ENCODE measurements at regions not wholly inside any gene's neighbourhood (a gene's known extent, or its start where the extent isn't known, plus 50 kb on each side); places are given as distances from the start of the nearest gene placed in this dataset.
"Not testable (repeated sequence)": the region's sequence is repeated elsewhere in the genome, so short reads cannot be mapped to it uniquely, and the experiment has no call there.

GRCh38 chrY:22472027-22472426 is 68.8 kb downstream of the RBMY1J start:
- not testable (repeated sequence) for H3K4me1 Mint-ChIP-seq; H3K27ac Mint-ChIP-seq; H3K36me3 Mint-ChIP-seq; H3K4me3 Mint-ChIP-seq; H3K9me3 Mint-ChIP-seq; DNase-seq (ENCODE audit: low spot score in 2 of 2); ATAC-seq

GRCh38 chrY:22477846-22478245 is 74.6 kb downstream of the RBMY1J start:
- not testable (repeated sequence) for H3K27ac Mint-ChIP-seq; H3K36me3 Mint-ChIP-seq; ATAC-seq; H3K4me1 Mint-ChIP-seq; DNase-seq (ENCODE audit: low spot score in 2 of 2); H3K9me3 Mint-ChIP-seq; H3K4me3 Mint-ChIP-seq

GRCh38 chrY:22484465-22484864 is 81.3 kb downstream of the RBMY1J start:
- not testable (repeated sequence) for DNase-seq (ENCODE audit: low spot score in 2 of 2); H3K36me3 Mint-ChIP-seq; H3K27ac Mint-ChIP-seq; H3K4me1 Mint-ChIP-seq; H3K4me3 Mint-ChIP-seq; H3K9me3 Mint-ChIP-seq; ATAC-seq

DNA sequence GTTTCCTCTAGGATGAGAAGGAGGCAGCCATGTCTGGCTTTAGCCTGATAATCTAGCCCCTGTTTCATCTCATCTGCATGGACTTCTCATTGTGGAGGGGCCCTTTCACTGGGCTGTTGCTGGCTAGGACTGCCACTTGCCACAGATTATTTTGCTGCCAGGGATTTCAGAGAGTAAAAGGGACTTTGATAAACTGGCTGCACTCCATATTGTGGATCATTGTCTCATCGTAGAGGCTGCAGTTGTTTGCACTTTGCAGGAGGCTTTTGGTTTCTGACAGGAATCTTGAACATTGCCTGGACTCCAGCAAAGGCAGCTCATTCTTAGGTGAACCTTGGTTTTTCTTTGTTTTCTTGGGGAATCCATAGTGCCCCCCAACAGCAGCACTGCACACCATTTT is 85.5 kb downstream of the RBMY1J start:
- H3K36me3 Mint-ChIP-seq; H3K9me3 Mint-ChIP-seq; DNase-seq (ENCODE audit: low spot score in 2 of 2); ATAC-seq; H3K27ac Mint-ChIP-seq; H3K4me1 Mint-ChIP-seq; H3K4me3 Mint-ChIP-seq: not testable (repeated sequence)

DNA sequence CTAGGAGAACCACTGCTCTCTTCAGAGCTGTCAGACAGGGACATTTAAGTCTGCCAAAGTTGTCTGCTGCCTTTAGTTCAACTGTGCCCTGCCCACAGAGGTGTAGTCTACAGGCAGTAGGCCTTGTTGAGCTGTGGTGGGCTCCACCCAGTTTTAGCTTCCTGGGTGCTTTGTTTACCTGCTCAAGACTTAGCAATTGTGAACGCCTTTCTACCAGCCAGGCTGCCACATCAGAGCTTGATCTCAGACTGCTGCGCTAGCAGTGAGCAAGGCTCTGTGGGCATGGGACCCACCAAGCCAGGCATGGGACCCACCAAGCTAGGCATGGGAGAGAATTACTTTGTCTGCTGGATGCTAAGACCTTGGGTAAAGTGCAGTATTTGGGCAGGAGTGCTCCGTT is 96.5 kb downstream of the RBMY1J start:
- not testable (repeated sequence) for H3K36me3 Mint-ChIP-seq; H3K4me1 Mint-ChIP-seq; ATAC-seq; DNase-seq (ENCODE audit: low spot score in 2 of 2); H3K4me3 Mint-ChIP-seq; H3K9me3 Mint-ChIP-seq; H3K27ac Mint-ChIP-seq

DNA sequence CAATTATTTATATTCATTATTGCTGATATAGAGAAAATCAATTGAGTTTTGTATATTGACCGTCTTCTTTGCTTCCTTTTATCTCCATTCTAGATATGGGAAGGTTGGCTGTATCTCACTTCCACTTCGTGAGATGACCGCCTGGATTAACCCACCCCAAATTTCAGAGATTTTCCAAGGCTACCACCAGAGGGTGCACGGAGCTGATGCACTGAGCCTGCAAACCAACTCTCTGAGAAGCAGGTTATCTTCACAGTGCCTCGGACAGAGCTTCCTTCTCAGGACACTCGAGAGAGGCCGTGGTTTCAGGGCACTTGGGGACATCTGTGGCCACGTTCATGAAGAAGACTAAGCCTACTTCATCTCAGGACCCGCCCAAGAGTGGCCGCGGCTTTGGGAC is 110.5 kb downstream of the RBMY1J start:
- not testable (repeated sequence) for H3K9me3 Mint-ChIP-seq; H3K27ac Mint-ChIP-seq; H3K36me3 Mint-ChIP-seq; ATAC-seq; DNase-seq (ENCODE audit: low spot score in 2 of 2); H3K4me3 Mint-ChIP-seq; H3K4me1 Mint-ChIP-seq

- H3K9me3 Mint-ChIP-seq; ATAC-seq; H3K4me3 Mint-ChIP-seq; H3K27ac Mint-ChIP-seq; H3K36me3 Mint-ChIP-seq; DNase-seq (ENCODE audit: low spot score in 2 of 2); H3K4me1 Mint-ChIP-seq: not testable (repeated sequence)
These were observed 122.6 kb downstream of the RBMY1J start for GRCh38 chrY:22525841-22526240.

GRCh38 chrY:22572975-22573374 is 169.8 kb downstream of the RBMY1J start:
- not testable (repeated sequence) for ATAC-seq; H3K4me3 Mint-ChIP-seq; H3K27ac Mint-ChIP-seq; DNase-seq (ENCODE audit: low spot score in 2 of 2); H3K4me1 Mint-ChIP-seq; H3K9me3 Mint-ChIP-seq; H3K36me3 Mint-ChIP-seq

DNA sequence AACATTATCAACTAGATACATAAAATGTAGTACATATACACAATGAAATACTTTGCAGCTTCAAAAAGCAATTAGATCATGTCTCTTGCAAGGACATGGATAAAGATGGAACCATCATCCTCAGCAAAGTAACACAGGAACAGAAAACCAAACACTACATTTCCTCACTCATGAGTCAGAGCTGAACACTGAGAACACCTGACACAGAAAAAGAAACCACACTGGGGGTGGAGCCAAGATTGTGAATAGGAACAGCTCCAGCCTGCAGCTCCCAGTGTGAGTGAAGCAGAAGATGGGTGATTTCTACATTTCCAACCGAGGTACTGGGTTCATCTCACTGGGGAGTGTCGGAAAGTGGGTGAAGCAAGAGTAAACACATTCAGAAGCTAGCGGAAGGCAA is 195.6 kb downstream of the RBMY1J start:
- not testable (repeated sequence) for ATAC-seq; H3K27ac Mint-ChIP-seq; H3K36me3 Mint-ChIP-seq; H3K4me1 Mint-ChIP-seq; DNase-seq (ENCODE audit: low spot score in 2 of 2); H3K9me3 Mint-ChIP-seq; H3K4me3 Mint-ChIP-seq

DNA sequence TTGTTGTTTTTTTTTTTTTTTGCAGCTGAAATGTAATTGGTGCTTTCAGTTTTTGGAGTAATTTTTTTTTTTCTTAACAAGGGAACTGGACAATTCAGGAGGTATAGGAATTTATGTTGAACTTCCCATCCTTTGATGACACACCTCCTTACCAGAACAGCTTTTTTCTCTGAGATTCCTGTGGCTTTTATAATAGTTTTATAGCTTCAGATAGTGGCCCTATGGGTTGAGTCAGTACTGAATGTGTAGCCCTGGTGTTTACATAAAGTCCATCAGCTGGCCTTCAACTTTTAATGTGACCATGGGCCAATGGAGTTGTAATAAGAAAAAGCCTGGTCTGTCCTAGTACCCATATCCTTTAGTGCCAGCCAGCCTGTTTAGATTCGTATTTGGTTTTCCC is 201.8 kb downstream of the RBMY1J start:
- not testable (repeated sequence) for H3K27ac Mint-ChIP-seq; DNase-seq (ENCODE audit: low spot score in 2 of 2); H3K4me1 Mint-ChIP-seq; H3K36me3 Mint-ChIP-seq; ATAC-seq; H3K9me3 Mint-ChIP-seq; H3K4me3 Mint-ChIP-seq

GRCh38 chrY:22605658-22606057 is 202.4 kb downstream of the RBMY1J start:
- H3K36me3 Mint-ChIP-seq; DNase-seq (ENCODE audit: low spot score in 2 of 2); H3K9me3 Mint-ChIP-seq; ATAC-seq; H3K27ac Mint-ChIP-seq; H3K4me1 Mint-ChIP-seq; H3K4me3 Mint-ChIP-seq: not testable (repeated sequence)

DNA sequence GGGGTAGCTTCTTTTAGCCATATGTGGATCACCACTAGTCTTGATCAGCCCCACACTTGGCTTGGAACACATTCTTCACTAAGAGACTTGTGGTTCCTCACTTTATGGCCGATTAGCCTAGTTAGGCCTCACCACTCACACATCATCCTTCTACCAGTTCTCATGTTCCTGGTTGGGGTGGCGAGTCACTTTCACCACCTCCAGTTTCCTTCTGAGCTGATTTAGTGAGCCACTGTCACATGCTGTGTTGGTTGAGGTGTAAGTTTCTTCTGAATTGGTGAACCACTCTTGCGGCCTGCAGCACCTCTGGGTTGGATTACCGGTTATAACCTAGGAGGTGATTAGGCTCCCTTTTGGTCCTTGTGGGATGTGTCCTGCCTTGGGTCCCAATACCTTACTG is 203.7 kb downstream of the RBMY1J start:
- H3K4me1 Mint-ChIP-seq; H3K4me3 Mint-ChIP-seq; DNase-seq (ENCODE audit: low spot score in 2 of 2); H3K9me3 Mint-ChIP-seq; H3K27ac Mint-ChIP-seq; H3K36me3 Mint-ChIP-seq: not testable (repeated sequence)
- peak; percentile 64 for ATAC-seq

DNA sequence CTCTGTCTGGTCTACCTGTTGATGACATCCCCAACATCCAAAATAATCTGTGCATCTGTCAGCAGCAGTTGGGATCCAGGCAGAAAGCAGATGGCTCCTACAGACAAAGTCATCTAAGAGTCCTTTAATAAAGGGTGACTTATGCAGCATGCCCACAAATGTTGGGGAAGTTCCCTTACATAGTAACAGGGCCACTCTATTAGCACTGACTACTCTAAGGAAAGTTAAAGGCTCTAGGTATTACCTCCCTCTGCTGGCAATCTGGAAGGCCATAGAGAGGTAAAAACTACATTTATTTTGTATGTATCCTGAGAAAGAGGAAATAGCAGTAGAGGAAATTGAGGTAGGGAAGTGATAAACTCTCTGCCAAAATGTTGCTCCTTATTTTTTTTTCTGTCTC is 209.6 kb downstream of the RBMY1J start:
- not testable (repeated sequence) for H3K4me1 Mint-ChIP-seq; H3K9me3 Mint-ChIP-seq; H3K4me3 Mint-ChIP-seq; H3K27ac Mint-ChIP-seq; ATAC-seq; DNase-seq (ENCODE audit: low spot score in 2 of 2); H3K36me3 Mint-ChIP-seq

Measured in stimulated activated effector memory CD8-positive, alpha-beta T cell treated with anti-CD3 and anti-CD28 coated beads, Interleukin-12 subunit alpha, Interleukin-12 subunit beta, amount 100 ng/mL, for 72 hours (primary cell).